GM12892 (cell line): ENCODE measurements at regions not wholly inside any gene's neighbourhood (a gene's known extent, or its start where the extent isn't known, plus 50 kb on each side); places are given as distances from the start of the nearest gene placed in this dataset.

Experiments used
- POLR2A ChIP-seq: IDR thresholded peaks from 2 replicates; pipeline ENCODE4 v1.6.1; 2011; ENCODE audit warnings: low read depth, low read length, control low read depth
- POLR2AphosphoS5 ChIP-seq: IDR thresholded peaks from 2 replicates; pipeline ENCODE4 v1.6.1; 2011; ENCODE audit warnings: low read depth, low read length, control low read depth

- TF ChIP-seq POLR2A (no peak), POLR2AphosphoS5 (no peak)
Measured at GRCh38 chr6:114404339-114404955, 61.6 kb upstream of the HS3ST5 start.
